WTC11 (cell line): ENCODE measurements at regions not wholly inside any gene's neighbourhood (a gene's known extent, or its start where the extent isn't known, plus 50 kb on each side); places are given as distances from the start of the nearest gene placed in this dataset.

ENCODE experiments used
- ATAC-seq: fragments of 200-7000 bp; cut with Tn5 transposase; 2 replicates; pipeline ENCODE4 v1.10.0; 2021; ENCODE audit warnings: mild to moderate bottlenecking, moderate library complexity
- CTCF ChIA-PET: fragments of 300-600 bp; sonication (Branson Sonifier 250); formaldehyde crosslinking; loops from one replicate; lab custom pipeline; 2021; ENCODE audit warnings: antibody characterized with exemption; lab: Charles Lee
- POLR2A ChIA-PET: fragments of 350-600 bp; sonication (Branson Sonifier 250); formaldehyde crosslinking; loops from one replicate; lab custom pipeline; 2021; ENCODE audit warnings: antibody characterized with exemption; lab: Charles Lee
- DNase-seq: peaks from one replicate; pipeline ENCODE4 v3.0.0; 2021; ENCODE audit warnings: low spot score
- H3K27ac Mint-ChIP-seq: 2 replicates; pipeline ENCODE4 v1.8.0; 2021; ENCODE audit warnings: mixed read lengths
- H3K27me3 Mint-ChIP-seq: 2 replicates; pipeline ENCODE4 v1.8.0; 2021; ENCODE audit warnings: low read depth, mild to moderate bottlenecking, moderate library complexity, mixed read lengths
- H3K36me3 Mint-ChIP-seq: 2 replicates; pipeline ENCODE4 v1.8.0; 2021; ENCODE audit warnings: mixed read lengths
- H3K4me1 Mint-ChIP-seq: 2 replicates; pipeline ENCODE4 v1.8.0; 2022; ENCODE audit warnings: mixed read lengths
- H3K4me3 Mint-ChIP-seq: 2 replicates; pipeline ENCODE4 v1.8.0; 2021; ENCODE audit warnings: mild to moderate bottlenecking, moderate library complexity, mixed read lengths
- H3K9me3 Mint-ChIP-seq: 2 replicates; pipeline ENCODE4 v1.8.0; 2021; ENCODE audit warnings: mixed read lengths
- CBFB ChIP-seq: sonication (generic); formaldehyde crosslinking; IDR thresholded peaks from 2 replicates; pipeline ENCODE4 v1.8.1; 2022; ENCODE audit warnings: mild to moderate bottlenecking, low read depth, missing genetic modification reagents
- CREB1 ChIP-seq: sonication (generic); formaldehyde crosslinking; IDR thresholded peaks from 2 replicates; pipeline ENCODE4 v1.8.0; 2023; ENCODE audit warnings: mild to moderate bottlenecking, missing genetic modification reagents
- CTCF ChIP-seq: fragments of 200-600 bp; IDR thresholded peaks from 2 replicates; pipeline ENCODE4 v1.8.0; 2022; ENCODE audit warnings: antibody characterized with exemption
- ELF4 ChIP-seq: sonication (generic); formaldehyde crosslinking; IDR thresholded peaks from 2 replicates; pipeline ENCODE4 v1.8.1; 2022; ENCODE audit warnings: low read depth, mild to moderate bottlenecking, moderate library complexity, missing genetic modification reagents
- FOXJ3 ChIP-seq: sonication (generic); formaldehyde crosslinking; IDR thresholded peaks from 2 replicates; pipeline ENCODE4 v1.9.0; 2021; ENCODE audit warnings: missing genetic modification reagents, mild to moderate bottlenecking, borderline replicate concordance
- GRHL2 ChIP-seq: fragments of 250-450 bp; sonication (Bioruptor Pico); IDR thresholded peaks from 2 replicates; pipeline ENCODE4 v1.8.0; 2022; ENCODE audit warnings: mild to moderate bottlenecking, moderate library complexity; ENCODE audit not compliant: insufficient replicate concordance, severe bottlenecking
- MXD4 ChIP-seq: fragments of 250-450 bp; sonication (Bioruptor Pico); IDR thresholded peaks from 2 replicates; pipeline ENCODE4 v1.8.0; 2021; ENCODE audit warnings: mild to moderate bottlenecking, moderate library complexity, borderline replicate concordance
- NFATC4 ChIP-seq: fragments of 250-450 bp; sonication (Bioruptor Pico); IDR thresholded peaks from 2 replicates; pipeline ENCODE4 v1.9.0; 2021; ENCODE audit warnings: mild to moderate bottlenecking
- NR3C1 ChIP-seq: sonication (generic); formaldehyde crosslinking; conservative IDR thresholded peaks from 2 replicates; pipeline ENCODE4 v1.8.1; 2023; ENCODE audit warnings: low read depth, mild to moderate bottlenecking, missing genetic modification reagents
- PRRX2 ChIP-seq: fragments of 250-450 bp; sonication (Bioruptor Pico); IDR thresholded peaks from 2 replicates; pipeline ENCODE4 v1.8.0; 2021; ENCODE audit warnings: mild to moderate bottlenecking
- RELA ChIP-seq: sonication (generic); formaldehyde crosslinking; IDR thresholded peaks from 2 replicates; pipeline ENCODE4 v1.8.1; 2022; ENCODE audit warnings: missing genetic modification reagents, mild to moderate bottlenecking, borderline replicate concordance
- SOX15 ChIP-seq: fragments of 250-450 bp; sonication (Bioruptor Pico); IDR thresholded peaks from 2 replicates; pipeline ENCODE4 v1.9.0; 2021; ENCODE audit warnings: mild to moderate bottlenecking
- TEAD4 ChIP-seq: sonication (generic); formaldehyde crosslinking; IDR thresholded peaks from 2 replicates; pipeline ENCODE4 v1.8.0; 2022; ENCODE audit warnings: mild to moderate bottlenecking, missing genetic modification reagents
- TP53 ChIP-seq: sonication (generic); formaldehyde crosslinking; IDR thresholded peaks from 2 replicates; pipeline ENCODE4 v1.8.1; 2023; ENCODE audit warnings: mild to moderate bottlenecking, missing genetic modification reagents
- ZNF138 ChIP-seq: sonication (generic); formaldehyde crosslinking; conservative IDR thresholded peaks from 2 replicates; pipeline ENCODE4 v1.8.1; 2022; ENCODE audit warnings: mild to moderate bottlenecking, moderate library complexity, missing genetic modification reagents
- ZNF232 ChIP-seq: sonication (generic); formaldehyde crosslinking; IDR thresholded peaks from 2 replicates; pipeline ENCODE4 v1.8.0; 2022; ENCODE audit warnings: mild to moderate bottlenecking, missing genetic modification reagents
- ZNF416 ChIP-seq: fragments of 250-450 bp; sonication (Bioruptor Pico); IDR thresholded peaks from 2 replicates; pipeline ENCODE4 v1.9.0; 2021; ENCODE audit warnings: mild to moderate bottlenecking, inconsistent platforms
- ZNF671 ChIP-seq: fragments of 250-450 bp; sonication (Bioruptor Pico); IDR thresholded peaks from 2 replicates; pipeline ENCODE4 v1.8.0; 2021; ENCODE audit warnings: mild to moderate bottlenecking
- TF ChIP-seq, protein P1 (sequence below): fragments of 250-450 bp; sonication (Bioruptor Pico); IDR thresholded peaks from 2 replicates; pipeline ENCODE4 v2.1.2; 2022; ENCODE audit warnings: mild to moderate bottlenecking, moderate library complexity
- TF ChIP-seq, protein P2 (sequence below): sonication (generic); formaldehyde crosslinking; IDR thresholded peaks from 2 replicates; pipeline ENCODE4 v1.8.0; 2022; ENCODE audit warnings: mild to moderate bottlenecking, missing genetic modification reagents
- TF ChIP-seq, protein P3 (sequence below): fragments of 250-450 bp; sonication (Bioruptor Pico); IDR thresholded peaks from 2 replicates; pipeline ENCODE4 v1.9.0; 2021; ENCODE audit warnings: mild to moderate bottlenecking
- TF ChIP-seq, protein P4 (sequence below): sonication (generic); formaldehyde crosslinking; IDR thresholded peaks from 2 replicates; pipeline ENCODE4 v1.8.1; 2023; ENCODE audit warnings: mild to moderate bottlenecking, moderate library complexity, missing genetic modification reagents

DNA sequence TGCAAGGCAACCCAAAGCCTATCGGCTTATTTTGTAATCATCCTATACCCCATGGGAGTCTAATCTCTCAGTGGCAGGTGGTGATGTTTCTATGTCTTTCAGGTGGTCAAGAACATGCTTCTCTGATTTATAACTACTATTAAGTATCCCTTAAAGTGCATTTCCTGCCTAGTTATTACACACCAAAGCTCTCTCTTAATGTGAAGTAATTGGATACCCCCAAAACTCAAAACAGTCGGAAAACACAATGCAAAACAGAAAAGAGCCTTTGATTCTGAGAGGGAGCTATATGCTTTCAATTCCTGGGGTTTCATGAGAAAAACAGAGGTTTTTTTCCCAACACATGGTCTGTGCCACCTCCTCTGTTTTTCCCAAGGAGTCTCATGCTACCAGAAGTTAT is 416.4 kb downstream of the CSNK1G3 start (continued):
- TF ChIP-seq, protein P1, sequence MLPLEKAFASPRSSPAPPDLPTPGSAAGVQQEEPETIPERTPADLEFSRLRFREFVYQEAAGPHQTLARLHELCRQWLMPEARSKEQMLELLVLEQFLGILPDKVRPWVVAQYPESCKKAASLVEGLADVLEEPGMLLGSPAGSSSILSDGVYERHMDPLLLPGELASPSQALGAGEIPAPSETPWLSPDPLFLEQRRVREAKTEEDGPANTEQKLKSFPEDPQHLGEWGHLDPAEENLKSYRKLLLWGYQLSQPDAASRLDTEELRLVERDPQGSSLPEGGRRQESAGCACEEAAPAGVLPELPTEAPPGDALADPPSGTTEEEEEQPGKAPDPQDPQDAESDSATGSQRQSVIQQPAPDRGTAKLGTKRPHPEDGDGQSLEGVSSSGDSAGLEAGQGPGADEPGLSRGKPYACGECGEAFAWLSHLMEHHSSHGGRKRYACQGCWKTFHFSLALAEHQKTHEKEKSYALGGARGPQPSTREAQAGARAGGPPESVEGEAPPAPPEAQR = no peak
- TF ChIP-seq GRHL2 (CRISPR knock-in tag) = no peak
- TF ChIP-seq, protein P2, sequence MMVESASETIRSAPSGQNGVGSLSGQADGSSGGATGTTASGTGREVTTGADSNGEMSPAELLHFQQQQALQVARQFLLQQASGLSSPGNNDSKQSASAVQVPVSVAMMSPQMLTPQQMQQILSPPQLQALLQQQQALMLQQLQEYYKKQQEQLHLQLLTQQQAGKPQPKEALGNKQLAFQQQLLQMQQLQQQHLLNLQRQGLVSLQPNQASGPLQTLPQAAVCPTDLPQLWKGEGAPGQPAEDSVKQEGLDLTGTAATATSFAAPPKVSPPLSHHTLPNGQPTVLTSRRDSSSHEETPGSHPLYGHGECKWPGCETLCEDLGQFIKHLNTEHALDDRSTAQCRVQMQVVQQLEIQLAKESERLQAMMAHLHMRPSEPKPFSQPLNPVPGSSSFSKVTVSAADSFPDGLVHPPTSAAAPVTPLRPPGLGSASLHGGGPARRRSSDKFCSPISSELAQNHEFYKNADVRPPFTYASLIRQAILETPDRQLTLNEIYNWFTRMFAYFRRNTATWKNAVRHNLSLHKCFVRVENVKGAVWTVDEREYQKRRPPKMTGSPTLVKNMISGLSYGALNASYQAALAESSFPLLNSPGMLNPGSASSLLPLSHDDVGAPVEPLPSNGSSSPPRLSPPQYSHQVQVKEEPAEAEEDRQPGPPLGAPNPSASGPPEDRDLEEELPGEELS (CRISPR knock-in tag) = no peak
- no peak for TF ChIP-seq FOXJ3

DNA sequence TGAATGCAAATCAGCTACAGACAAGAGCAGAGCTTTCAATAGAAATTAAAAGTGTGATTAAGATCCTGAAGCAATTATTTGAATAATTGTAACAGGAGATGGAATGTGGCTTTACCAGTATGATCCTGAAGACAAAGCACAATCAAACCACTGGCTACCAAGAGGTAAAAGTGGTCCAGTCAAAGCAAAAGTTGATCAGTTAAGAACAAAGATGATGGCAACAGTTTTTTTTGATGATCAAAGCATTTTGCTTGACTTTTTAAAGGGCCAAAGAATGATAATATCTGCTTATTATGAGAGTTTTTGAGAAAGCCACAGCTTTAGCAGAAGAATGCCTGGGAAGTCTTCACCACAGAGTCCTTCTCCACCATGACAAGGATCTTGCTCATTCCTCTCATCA is 409.2 kb downstream of the CSNK1G3 start:
- Mint-ChIP-seq H3K9me3 (peaks cover 24% of the 10 kb centered on the region), H3K27ac (no peak overlapping the region), H3K4me1 (no peaks in the 10 kb centered on the region), H3K36me3 (peaks cover 12% of the 10 kb centered on the region), H3K4me3 (no peak overlapping the region), H3K27me3 (no peaks in the 10 kb centered on the region)
- ATAC-seq (no peak), DNase-seq (no peak)
- TF ChIP-seq NR3C1 (no peak), PRRX2 (no peak), CBFB (CRISPR knock-in tag) (no peak), CREB1 (CRISPR knock-in tag) (no peak), ZNF138 (no peak), ZNF232 (CRISPR knock-in tag) (no peak), MXD4 (CRISPR knock-in tag) (no peak), RELA (no peak), ZNF416 (CRISPR knock-in tag) (no peak)
- TF ChIP-seq, protein P3, sequence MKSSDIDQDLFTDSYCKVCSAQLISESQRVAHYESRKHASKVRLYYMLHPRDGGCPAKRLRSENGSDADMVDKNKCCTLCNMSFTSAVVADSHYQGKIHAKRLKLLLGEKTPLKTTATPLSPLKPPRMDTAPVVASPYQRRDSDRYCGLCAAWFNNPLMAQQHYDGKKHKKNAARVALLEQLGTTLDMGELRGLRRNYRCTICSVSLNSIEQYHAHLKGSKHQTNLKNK (CRISPR knock-in tag) = no peak
- POLR2A ChIA-PET = no interaction called here
- CTCF ChIA-PET = no interaction called here

DNA sequence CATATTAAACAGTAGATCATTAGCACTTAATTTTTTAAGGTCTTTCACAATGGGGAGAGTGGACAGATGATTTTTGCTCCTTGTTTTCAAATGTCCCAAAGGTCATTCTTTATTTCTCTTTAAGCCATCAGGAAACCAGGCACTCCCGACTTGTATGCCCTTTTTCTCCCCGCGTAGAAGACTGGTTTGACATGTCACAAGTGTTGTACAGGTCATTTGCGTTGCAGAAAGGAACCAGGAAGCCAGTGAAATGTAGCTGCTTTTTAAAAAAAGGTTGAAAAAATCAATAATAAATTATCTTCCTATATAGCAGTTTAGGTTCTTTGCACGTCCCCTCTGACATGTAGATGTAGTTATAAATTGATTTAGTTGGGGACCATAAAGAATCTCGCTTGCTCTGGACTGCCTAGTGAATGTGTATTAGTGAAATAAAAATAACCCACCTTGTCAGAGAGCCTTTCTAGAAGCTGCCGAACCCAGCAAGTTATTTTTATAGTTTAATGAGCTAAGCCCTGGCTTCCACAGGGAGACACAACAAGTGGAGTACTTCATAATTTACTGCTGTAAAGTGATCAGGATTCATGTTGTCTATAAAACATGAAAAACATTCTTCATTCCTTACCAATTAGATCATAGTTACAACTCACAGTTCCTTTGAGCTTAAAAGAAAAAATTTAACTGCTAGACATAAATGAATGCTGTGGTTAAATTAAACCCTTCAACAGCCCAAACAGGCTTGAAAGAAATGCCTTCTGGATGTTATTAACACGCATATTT is 404.6 kb downstream of the CSNK1G3 start:
- Mint-ChIP-seq H3K4me3 (no peak overlapping the region), H3K27me3 (no peaks in the 10 kb centered on the region), H3K9me3 (peaks cover 38% of the 10 kb centered on the region), H3K27ac (no peak overlapping the region), H3K36me3 (peaks cover 19% of the 10 kb centered on the region), H3K4me1 (peaks cover 7% of the 10 kb centered on the region)
- ChIA-PET CTCF (no interaction called here), POLR2A (no interaction called here)
- no peak for DNase-seq
- TF ChIP-seq TP53 (CRISPR knock-in tag) = no peak
- TF ChIP-seq TEAD4 (CRISPR knock-in tag) = no peak
- TF ChIP-seq SOX15 (CRISPR knock-in tag) = no peak
- TF ChIP-seq, protein P4, sequence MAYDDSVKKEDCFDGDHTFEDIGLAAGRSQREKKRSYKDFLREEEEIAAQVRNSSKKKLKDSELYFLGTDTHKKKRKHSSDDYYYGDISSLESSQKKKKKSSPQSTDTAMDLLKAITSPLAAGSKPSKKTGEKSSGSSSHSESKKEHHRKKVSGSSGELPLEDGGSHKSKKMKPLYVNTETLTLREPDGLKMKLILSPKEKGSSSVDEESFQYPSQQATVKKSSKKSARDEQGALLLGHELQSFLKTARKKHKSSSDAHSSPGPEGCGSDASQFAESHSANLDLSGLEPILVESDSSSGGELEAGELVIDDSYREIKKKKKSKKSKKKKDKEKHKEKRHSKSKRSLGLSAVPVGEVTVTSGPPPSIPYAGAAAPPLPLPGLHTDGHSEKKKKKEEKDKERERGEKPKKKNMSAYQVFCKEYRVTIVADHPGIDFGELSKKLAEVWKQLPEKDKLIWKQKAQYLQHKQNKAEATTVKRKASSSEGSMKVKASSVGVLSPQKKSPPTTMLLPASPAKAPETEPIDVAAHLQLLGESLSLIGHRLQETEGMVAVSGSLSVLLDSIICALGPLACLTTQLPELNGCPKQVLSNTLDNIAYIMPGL (CRISPR knock-in tag) = no peak
- no peak for TF ChIP-seq ELF4 (CRISPR knock-in tag)
- TF ChIP-seq ZNF671 (CRISPR knock-in tag) = no peak
- no peak for TF ChIP-seq NFATC4 (CRISPR knock-in tag)
- TF ChIP-seq CTCF = no peak
- TF ChIP-seq ZNF232 (CRISPR knock-in tag) = no peak
- no peak for ATAC-seq
